A673 (cell line): ENCODE measurements at regions not wholly inside any gene's neighbourhood (a gene's known extent, or its start where the extent isn't known, plus 50 kb on each side); places are given as distances from the start of the nearest gene placed in this dataset.

ENCODE experiments used
- EZH2 ChIP-seq: fragments of 200-600 bp; sonication (generic); IDR thresholded peaks from 2 replicates; pipeline ENCODE4 v1.6.1; 2017; ENCODE audit warnings: borderline replicate concordance, low read depth, mild to moderate bottlenecking, mixed read lengths, antibody characterized with exemption, low read length; ENCODE audit not compliant: poor library complexity, severe bottlenecking
- TF ChIP-seq, protein P1 (sequence below): fragments of 300-800, 200-600 bp; sonication (generic); conservative IDR thresholded peaks from 2 replicates; pipeline ENCODE4 v1.5.1; 2017; ENCODE audit warnings: low read depth, mild to moderate bottlenecking, antibody characterized with exemption, low read length, moderate library complexity, mixed read lengths

GRCh38 chr10:16063350-16063749, 203.0 kb upstream of the MINDY3 start:
- TF ChIP-seq, protein P1, sequence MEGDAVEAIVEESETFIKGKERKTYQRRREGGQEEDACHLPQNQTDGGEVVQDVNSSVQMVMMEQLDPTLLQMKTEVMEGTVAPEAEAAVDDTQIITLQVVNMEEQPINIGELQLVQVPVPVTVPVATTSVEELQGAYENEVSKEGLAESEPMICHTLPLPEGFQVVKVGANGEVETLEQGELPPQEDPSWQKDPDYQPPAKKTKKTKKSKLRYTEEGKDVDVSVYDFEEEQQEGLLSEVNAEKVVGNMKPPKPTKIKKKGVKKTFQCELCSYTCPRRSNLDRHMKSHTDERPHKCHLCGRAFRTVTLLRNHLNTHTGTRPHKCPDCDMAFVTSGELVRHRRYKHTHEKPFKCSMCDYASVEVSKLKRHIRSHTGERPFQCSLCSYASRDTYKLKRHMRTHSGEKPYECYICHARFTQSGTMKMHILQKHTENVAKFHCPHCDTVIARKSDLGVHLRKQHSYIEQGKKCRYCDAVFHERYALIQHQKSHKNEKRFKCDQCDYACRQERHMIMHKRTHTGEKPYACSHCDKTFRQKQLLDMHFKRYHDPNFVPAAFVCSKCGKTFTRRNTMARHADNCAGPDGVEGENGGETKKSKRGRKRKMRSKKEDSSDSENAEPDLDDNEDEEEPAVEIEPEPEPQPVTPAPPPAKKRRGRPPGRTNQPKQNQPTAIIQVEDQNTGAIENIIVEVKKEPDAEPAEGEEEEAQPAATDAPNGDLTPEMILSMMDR, result no peak
- no peak for TF ChIP-seq EZH2
